ENCODE measurements at regions not wholly inside any gene's neighbourhood (a gene's known extent, or its start where the extent isn't known, plus 50 kb on each side); places are given as distances from the start of the nearest gene placed in this dataset.

GRCh38 chr18:34548973-34549294 is 161.2 kb upstream of the DTNA start:
- ChIA-PET CTCF (no interaction called here), POLR2A (no interaction called here)
- TF ChIP-seq, protein P1, sequence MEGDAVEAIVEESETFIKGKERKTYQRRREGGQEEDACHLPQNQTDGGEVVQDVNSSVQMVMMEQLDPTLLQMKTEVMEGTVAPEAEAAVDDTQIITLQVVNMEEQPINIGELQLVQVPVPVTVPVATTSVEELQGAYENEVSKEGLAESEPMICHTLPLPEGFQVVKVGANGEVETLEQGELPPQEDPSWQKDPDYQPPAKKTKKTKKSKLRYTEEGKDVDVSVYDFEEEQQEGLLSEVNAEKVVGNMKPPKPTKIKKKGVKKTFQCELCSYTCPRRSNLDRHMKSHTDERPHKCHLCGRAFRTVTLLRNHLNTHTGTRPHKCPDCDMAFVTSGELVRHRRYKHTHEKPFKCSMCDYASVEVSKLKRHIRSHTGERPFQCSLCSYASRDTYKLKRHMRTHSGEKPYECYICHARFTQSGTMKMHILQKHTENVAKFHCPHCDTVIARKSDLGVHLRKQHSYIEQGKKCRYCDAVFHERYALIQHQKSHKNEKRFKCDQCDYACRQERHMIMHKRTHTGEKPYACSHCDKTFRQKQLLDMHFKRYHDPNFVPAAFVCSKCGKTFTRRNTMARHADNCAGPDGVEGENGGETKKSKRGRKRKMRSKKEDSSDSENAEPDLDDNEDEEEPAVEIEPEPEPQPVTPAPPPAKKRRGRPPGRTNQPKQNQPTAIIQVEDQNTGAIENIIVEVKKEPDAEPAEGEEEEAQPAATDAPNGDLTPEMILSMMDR (IDR thresholded peaks at IDR 0.05; ENCODE audit: control extremely low read depth, extremely low read depth, low read depth, missing control alignments) = no peak
- DNase-seq (ENCODE audit: extremely low spot score) = no peak

- ChIA-PET POLR2A (no interaction called here), CTCF (no interaction called here)
- DNase-seq (ENCODE audit: extremely low spot score) = no peak
- TF ChIP-seq, protein P1 (IDR thresholded peaks at IDR 0.05; ENCODE audit: control extremely low read depth, extremely low read depth, low read depth, missing control alignments) = no peak
Observed at GRCh38 chr18:34549367-34549766, 160.7 kb upstream of the DTNA start.

- POLR2A ChIA-PET = no interaction called here
- TF ChIP-seq, protein P1 (IDR thresholded peaks at IDR 0.05; ENCODE audit: control extremely low read depth, extremely low read depth, low read depth, missing control alignments) = no peak
- no peak for DNase-seq (ENCODE audit: extremely low spot score)
- CTCF ChIA-PET = interaction anchor here (1.1 kb wide), 1 partner anchor 14 kb away, joined by 3 read pairs; no protein-coding TSS in a partner anchor
Observed at GRCh38 chr18:34550156-34550555, 159.9 kb upstream of the DTNA start.

DNA sequence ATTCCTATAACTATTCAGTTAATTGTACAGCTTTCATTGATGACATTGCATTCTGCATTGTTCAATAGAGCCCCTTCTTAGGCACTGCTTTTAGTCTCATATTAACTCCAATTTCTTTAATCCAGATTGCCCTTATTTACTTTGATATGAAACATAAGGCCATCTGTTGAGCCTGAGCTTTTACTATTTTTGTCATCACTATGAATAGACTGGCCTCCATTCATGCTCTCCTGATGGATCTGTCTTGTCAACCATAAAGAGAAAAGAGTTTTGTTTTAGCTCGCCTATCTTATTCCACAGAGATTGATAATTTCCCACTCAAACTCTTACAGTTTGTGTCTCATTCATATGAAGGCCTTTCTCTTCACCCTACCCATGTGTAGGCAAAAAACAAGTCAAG is 159.2 kb upstream of the DTNA start:
- CTCF ChIA-PET = interaction anchor here (1.1 kb wide), 1 partner anchor 14 kb away, joined by 3 read pairs; no protein-coding TSS in a partner anchor
- POLR2A ChIA-PET = no interaction called here
- DNase-seq (ENCODE audit: extremely low spot score) = no peak
- TF ChIP-seq, protein P1 (IDR thresholded peaks at IDR 0.05; ENCODE audit: control extremely low read depth, extremely low read depth, low read depth, missing control alignments) = no peak

GRCh38 chr18:34551824-34552223 is 158.3 kb upstream of the DTNA start:
- TF ChIP-seq, protein P1 (IDR thresholded peaks at IDR 0.05; ENCODE audit: control extremely low read depth, extremely low read depth, low read depth, missing control alignments) = no peak
- no peak for DNase-seq (ENCODE audit: extremely low spot score)
- ChIA-PET POLR2A (no interaction called here), CTCF (no interaction called here)

DNA sequence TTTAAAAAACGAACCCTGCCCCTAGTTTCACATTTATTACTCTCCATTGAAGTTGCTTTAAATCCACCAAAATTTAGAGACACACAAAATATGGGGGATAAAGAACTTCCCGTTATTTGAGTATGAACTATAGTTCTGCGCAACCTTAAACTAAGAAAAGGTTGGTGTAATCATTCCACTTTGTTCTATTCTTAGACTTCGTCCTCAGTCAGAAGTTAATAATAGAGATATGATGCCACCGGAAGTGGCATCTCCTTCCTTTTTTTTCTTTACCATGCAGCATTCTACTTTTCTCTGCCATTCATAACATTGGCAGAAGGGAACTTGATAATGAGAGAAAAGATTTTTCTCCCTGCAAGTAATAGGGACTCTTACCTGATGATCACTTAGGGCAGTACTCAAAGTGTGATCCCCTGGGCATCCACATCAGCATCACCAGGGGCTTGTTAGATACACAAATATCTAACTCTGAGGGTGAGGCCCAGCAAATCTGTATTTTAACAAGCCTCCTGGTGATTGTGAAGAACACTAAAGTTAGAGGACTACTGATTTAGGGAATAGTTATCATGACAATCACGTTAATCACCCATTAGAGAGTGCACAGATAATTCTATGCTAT is 147.7 kb upstream of the DTNA start:
- CTCF ChIA-PET = no interaction called here
- POLR2A ChIA-PET = no interaction called here
- no peak for DNase-seq (ENCODE audit: extremely low spot score)
- TF ChIP-seq, protein P1 (IDR thresholded peaks at IDR 0.05; ENCODE audit: control extremely low read depth, extremely low read depth, low read depth, missing control alignments) = no peak

Measured in GM10248 (cell line).